ENCODE measurements at regions not wholly inside any gene's neighbourhood (a gene's known extent, or its start where the extent isn't known, plus 50 kb on each side); places are given as distances from the start of the nearest gene placed in this dataset.

GRCh38 chr6:9924971-9925370 is 489.9 kb downstream of the TFAP2A start:
- no peaks in the 10 kb centered on the region for H3K36me3 Mint-ChIP-seq (ENCODE audit: low read depth)
- no peak for DNase-seq
- no peaks in the 10 kb centered on the region for H3K4me1 Mint-ChIP-seq
- ChIA-PET POLR2A (no interaction called here), CTCF (no interaction called here)
- H3K27me3 Mint-ChIP-seq = no peaks in the 10 kb centered on the region
- no peak overlapping the region for H3K27ac Mint-ChIP-seq
- no peak overlapping the region for H3K4me3 Mint-ChIP-seq
- H3K9me3 Mint-ChIP-seq = peaks cover 5% of the 10 kb centered on the region

- Mint-ChIP-seq H3K4me3 (no peak overlapping the region), H3K36me3 (ENCODE audit: low read depth) (no peaks in the 10 kb centered on the region), H3K27me3 (no peaks in the 10 kb centered on the region), H3K27ac (no peak overlapping the region), H3K9me3 (peaks cover 5% of the 10 kb centered on the region), H3K4me1 (no peaks in the 10 kb centered on the region)
- POLR2A ChIA-PET = no interaction called here
- CTCF ChIA-PET = no interaction called here
- DNase-seq = no peak
These were observed 493.5 kb downstream of the TFAP2A start for GRCh38 chr6:9921366-9921765.

GRCh38 chr6:9914951-9915350 is 499.9 kb downstream of the TFAP2A start:
- Mint-ChIP-seq H3K36me3 (ENCODE audit: low read depth) (no peaks in the 10 kb centered on the region), H3K9me3 (no peaks in the 10 kb centered on the region), H3K4me1 (no peaks in the 10 kb centered on the region), H3K27ac (no peak overlapping the region), H3K27me3 (no peaks in the 10 kb centered on the region), H3K4me3 (no peak overlapping the region)
- no peak for DNase-seq
- ChIA-PET POLR2A (no interaction called here), CTCF (no interaction called here)

- ChIA-PET POLR2A (no interaction called here), CTCF (no interaction called here)
- Mint-ChIP-seq H3K27me3 (no peaks in the 10 kb centered on the region), H3K4me3 (no peak overlapping the region), H3K4me1 (no peaks in the 10 kb centered on the region), H3K9me3 (no peaks in the 10 kb centered on the region), H3K36me3 (ENCODE audit: low read depth) (no peaks in the 10 kb centered on the region), H3K27ac (no peak overlapping the region)
- no peak for DNase-seq
These were observed 513.5 kb downstream of the TFAP2A start for GRCh38 chr6:9901376-9901775.

DNA sequence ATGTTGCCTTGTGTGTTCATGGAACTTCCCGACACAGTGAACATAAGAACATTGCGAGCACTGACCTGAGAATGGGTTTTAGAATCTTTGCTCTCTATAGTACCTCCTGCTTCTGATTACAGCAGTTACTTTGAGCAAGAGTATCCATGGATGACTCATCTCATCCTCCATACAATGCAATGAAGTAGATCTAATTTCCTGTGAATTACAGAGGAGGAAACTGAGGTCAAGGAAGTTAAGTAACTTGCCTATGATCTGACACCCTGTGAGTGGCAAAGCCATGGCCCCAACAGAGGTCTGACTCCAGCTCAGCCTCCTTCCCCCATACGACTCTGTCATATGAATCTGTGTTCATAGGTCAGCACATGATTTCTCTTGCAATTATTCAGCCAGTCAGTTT is 518.1 kb downstream of the TFAP2A start:
- Mint-ChIP-seq H3K27me3 (no peaks in the 10 kb centered on the region), H3K27ac (no peak overlapping the region), H3K4me3 (no peak overlapping the region), H3K9me3 (no peaks in the 10 kb centered on the region), H3K36me3 (ENCODE audit: low read depth) (no peaks in the 10 kb centered on the region), H3K4me1 (no peaks in the 10 kb centered on the region)
- ChIA-PET POLR2A (no interaction called here), CTCF (no interaction called here)
- no peak for DNase-seq

DNA sequence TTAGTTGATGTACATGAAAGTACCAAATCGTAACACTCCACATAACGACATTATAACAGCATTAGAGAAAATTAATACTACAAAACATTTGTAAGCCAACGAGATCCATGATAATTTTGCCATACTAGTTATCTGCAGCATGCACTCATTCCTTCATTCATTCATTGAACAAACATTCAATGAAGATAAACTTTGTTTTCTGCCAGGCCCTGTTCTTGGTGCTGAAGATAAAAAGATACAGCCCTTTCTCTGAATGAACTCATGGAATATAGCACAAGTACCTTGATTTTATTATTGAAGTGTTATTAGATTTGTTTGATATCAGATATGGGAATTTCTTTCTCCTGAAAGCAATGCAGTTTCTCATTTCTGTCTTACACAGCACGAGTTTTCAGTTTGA is 524.0 kb downstream of the TFAP2A start:
- H3K27ac Mint-ChIP-seq = no peak overlapping the region
- H3K27me3 Mint-ChIP-seq = no peaks in the 10 kb centered on the region
- no peak overlapping the region for H3K4me3 Mint-ChIP-seq
- no peaks in the 10 kb centered on the region for H3K4me1 Mint-ChIP-seq
- ChIA-PET CTCF (no interaction called here), POLR2A (no interaction called here)
- H3K9me3 Mint-ChIP-seq = peaks cover 10% of the 10 kb centered on the region
- no peaks in the 10 kb centered on the region for H3K36me3 Mint-ChIP-seq (ENCODE audit: low read depth)
- no peak for DNase-seq

DNA sequence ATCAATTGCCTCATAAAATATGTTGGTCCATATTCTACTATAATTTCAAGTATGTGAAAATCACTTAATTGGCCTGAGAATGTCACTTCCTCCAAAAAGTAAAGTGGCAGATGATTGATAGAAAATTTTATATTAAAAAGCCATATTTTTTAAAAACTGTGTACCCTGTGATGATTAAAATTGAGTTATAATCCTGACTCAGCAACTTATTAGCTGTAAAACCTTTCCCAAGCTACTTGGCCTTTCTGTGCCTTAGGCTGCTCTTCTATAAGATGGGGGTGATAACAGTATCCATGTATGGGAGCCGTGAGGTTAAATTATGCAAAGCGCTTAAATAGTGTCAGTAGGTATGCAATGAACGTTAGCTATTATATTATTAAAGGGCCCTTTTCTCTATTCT is 524.4 kb downstream of the TFAP2A start:
- CTCF ChIA-PET = no interaction called here
- no peaks in the 10 kb centered on the region for H3K36me3 Mint-ChIP-seq (ENCODE audit: low read depth)
- no peak overlapping the region for H3K4me3 Mint-ChIP-seq
- POLR2A ChIA-PET = no interaction called here
- no peak overlapping the region for H3K27ac Mint-ChIP-seq
- H3K27me3 Mint-ChIP-seq = no peaks in the 10 kb centered on the region
- no peak for DNase-seq
- H3K9me3 Mint-ChIP-seq = peaks cover 10% of the 10 kb centered on the region
- H3K4me1 Mint-ChIP-seq = no peaks in the 10 kb centered on the region

DNA sequence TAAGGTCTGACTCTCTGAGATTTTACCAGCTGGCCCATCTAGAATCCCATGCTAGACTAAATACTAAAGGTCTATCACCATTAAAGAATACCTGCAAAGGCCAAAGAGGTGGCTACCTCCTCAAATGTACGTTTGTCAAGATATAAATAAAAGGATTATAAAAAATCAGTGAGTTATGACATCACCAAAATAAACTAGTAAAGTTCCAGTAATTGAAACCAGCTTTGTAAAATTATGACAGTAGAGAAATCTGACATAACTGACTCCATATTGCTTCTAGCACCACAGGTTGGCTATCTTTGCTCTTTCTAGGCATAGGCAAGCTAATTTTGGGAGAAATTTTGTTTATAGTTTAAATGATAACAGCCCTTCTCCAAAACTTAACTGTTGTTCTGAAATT is 536.3 kb downstream of the TFAP2A start:
- peaks cover 25% of the 10 kb centered on the region for H3K9me3 Mint-ChIP-seq
- ChIA-PET CTCF (no interaction called here), POLR2A (no interaction called here)
- no peaks in the 10 kb centered on the region for H3K4me1 Mint-ChIP-seq
- no peaks in the 10 kb centered on the region for H3K27me3 Mint-ChIP-seq
- H3K4me3 Mint-ChIP-seq = no peak overlapping the region
- no peak overlapping the region for H3K27ac Mint-ChIP-seq
- DNase-seq = no peak
- H3K36me3 Mint-ChIP-seq (ENCODE audit: low read depth) = no peaks in the 10 kb centered on the region

DNA sequence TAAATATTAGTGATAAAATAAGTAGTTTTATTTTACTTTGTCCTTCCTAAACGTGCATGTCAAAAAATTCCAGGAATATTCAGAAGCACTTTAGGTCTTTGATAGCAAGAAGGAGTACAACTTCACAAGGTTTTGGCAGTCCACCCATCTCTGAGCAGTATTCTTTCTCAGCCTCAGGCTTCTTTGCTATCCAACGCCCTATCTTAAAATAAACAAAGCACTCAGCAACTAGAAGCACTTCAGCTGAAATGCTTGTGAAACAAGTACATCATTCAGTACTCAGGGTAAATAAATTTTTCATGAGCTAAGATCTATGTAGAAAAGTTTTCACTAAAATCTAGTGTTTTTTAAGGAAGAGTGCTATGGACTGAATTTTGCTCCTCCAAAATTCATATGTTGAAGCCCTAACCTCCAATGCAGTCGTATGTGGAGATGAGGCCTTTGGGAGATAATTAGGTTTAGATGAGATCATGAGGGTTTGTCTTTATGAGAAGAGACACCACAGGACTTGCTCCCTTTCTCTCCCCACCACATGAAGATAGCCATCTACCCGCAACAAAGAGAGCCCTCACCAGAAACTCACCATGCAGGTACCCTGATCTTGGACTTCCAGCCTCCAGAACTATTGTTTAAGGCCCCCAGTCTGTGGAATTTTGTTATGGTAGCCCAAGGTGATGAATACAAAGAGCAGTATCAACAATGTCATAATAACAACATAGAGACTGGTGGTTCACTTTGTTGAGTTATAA is 539.1 kb downstream of the TFAP2A start:
- H3K27ac Mint-ChIP-seq = no peak overlapping the region
- ChIA-PET POLR2A (no interaction called here), CTCF (no interaction called here)
- H3K4me1 Mint-ChIP-seq = no peaks in the 10 kb centered on the region
- H3K36me3 Mint-ChIP-seq (ENCODE audit: low read depth) = no peaks in the 10 kb centered on the region
- no peak for DNase-seq
- peaks cover 17% of the 10 kb centered on the region for H3K9me3 Mint-ChIP-seq
- H3K27me3 Mint-ChIP-seq = no peaks in the 10 kb centered on the region
- H3K4me3 Mint-ChIP-seq = no peak overlapping the region

- H3K36me3 Mint-ChIP-seq (ENCODE audit: low read depth) = no peaks in the 10 kb centered on the region
- peaks cover 16% of the 10 kb centered on the region for H3K9me3 Mint-ChIP-seq
- DNase-seq = no peak
- CTCF ChIA-PET = no interaction called here
- no peak overlapping the region for H3K27ac Mint-ChIP-seq
- no peaks in the 10 kb centered on the region for H3K27me3 Mint-ChIP-seq
- POLR2A ChIA-PET = no interaction called here
- H3K4me1 Mint-ChIP-seq = no peaks in the 10 kb centered on the region
- H3K4me3 Mint-ChIP-seq = no peak overlapping the region
These were observed 552.2 kb downstream of the TFAP2A start for GRCh38 chr6:9862603-9863167.

GRCh38 chr6:9851541-9852380 is 563.1 kb downstream of the TFAP2A start:
- no peaks in the 10 kb centered on the region for H3K27me3 Mint-ChIP-seq
- H3K4me3 Mint-ChIP-seq = no peak overlapping the region
- no peaks in the 10 kb centered on the region for H3K36me3 Mint-ChIP-seq (ENCODE audit: low read depth)
- H3K4me1 Mint-ChIP-seq = no peaks in the 10 kb centered on the region
- no peak for DNase-seq
- no peak overlapping the region for H3K27ac Mint-ChIP-seq
- POLR2A ChIA-PET = no interaction called here
- CTCF ChIA-PET = no interaction called here
- peaks cover 24% of the 10 kb centered on the region for H3K9me3 Mint-ChIP-seq

- H3K4me3 Mint-ChIP-seq = no peak overlapping the region
- no peaks in the 10 kb centered on the region for H3K27me3 Mint-ChIP-seq
- CTCF ChIA-PET = no interaction called here
- H3K27ac Mint-ChIP-seq = no peak overlapping the region
- POLR2A ChIA-PET = no interaction called here
- H3K36me3 Mint-ChIP-seq (ENCODE audit: low read depth) = no peaks in the 10 kb centered on the region
- no peak for DNase-seq
- peaks cover 26% of the 10 kb centered on the region for H3K9me3 Mint-ChIP-seq
- no peaks in the 10 kb centered on the region for H3K4me1 Mint-ChIP-seq
These were observed 563.9 kb downstream of the TFAP2A start for GRCh38 chr6:9851006-9851405.

DNA sequence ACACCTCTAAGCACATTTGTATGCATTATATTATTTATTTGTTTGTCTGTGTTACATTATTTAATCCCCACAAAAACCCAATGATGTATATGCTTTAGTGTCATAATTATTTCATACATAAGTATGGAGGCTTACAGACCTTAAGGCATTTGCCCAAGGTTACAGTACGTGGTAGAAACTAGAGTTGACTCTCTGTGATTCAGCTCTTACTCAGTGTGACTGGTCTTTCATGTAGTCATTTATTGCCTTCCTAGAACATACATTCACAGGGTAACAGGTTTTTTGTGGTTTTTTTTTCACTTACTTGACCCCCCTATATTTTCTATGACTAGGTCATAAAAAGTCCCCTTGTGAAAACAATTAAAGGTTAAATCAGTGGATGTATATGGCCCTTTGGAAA is 566.8 kb downstream of the TFAP2A start:
- Mint-ChIP-seq H3K27ac (no peak overlapping the region), H3K4me1 (no peaks in the 10 kb centered on the region), H3K36me3 (ENCODE audit: low read depth) (no peaks in the 10 kb centered on the region), H3K9me3 (peaks cover 17% of the 10 kb centered on the region), H3K27me3 (no peaks in the 10 kb centered on the region), H3K4me3 (no peak overlapping the region)
- POLR2A ChIA-PET = no interaction called here
- no peak for DNase-seq
- CTCF ChIA-PET = no interaction called here

Data from activated CD4-positive, alpha-beta T cell treated with anti-CD3 and anti-CD28 coated beads, Interleukin-2, amount 10 ng/mL, durations not matched to agents 7 days and 5 days (primary cell).